Peyer's patch (tissue), 4 donors: ENCODE measurements at regions not wholly inside any gene's neighbourhood (a gene's known extent, or its start where the extent isn't known, plus 50 kb on each side); places are given as distances from the start of the nearest gene placed in this dataset.

Experiments
- CTCF ChIP-seq, 6 experiments: fragments of 450-650 bp in 4 of 6; fragments of 200-600 bp in 2 of 6; sonication (generic) in 1 of 6; IDR thresholded peaks; one replicate each; pipeline ENCODE4 v1.5.1; 2017 to 2019; ENCODE audit warnings: antibody characterized with exemption in 6 of 6, mild to moderate bottlenecking in 3 of 6, moderate library complexity in 1 of 6
- POLR2A ChIP-seq, 2 donors: fragments of 450-650 bp; IDR thresholded peaks; one replicate each; pipeline ENCODE4 v1.5.1; 2017; ENCODE audit warnings: antibody characterized with exemption in 2 of 2, mild to moderate bottlenecking in 2 of 2, moderate library complexity in 2 of 2

DNA sequence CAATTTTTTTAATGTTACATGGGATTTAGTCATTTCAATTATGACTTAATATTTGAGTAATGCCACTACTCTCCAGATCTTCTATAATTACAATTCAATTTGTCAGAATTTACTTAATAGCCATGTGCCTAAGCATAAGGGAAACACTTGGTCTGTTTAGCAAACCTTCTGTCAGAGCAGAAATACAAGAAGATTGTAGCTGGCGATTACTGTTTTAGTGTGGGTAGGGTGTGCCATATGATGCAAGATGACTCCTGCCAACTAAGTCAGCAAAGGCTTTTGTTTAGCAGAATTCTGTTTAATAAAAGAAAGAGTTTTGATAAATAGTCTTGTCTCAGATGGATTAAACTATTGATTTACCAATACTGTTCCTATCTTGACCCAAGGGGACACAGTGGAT lies 455.4 kb downstream of the RNF144B start:
- TF ChIP-seq CTCF (IDR thresholded peaks at IDR 0.05) (no peak), POLR2A (IDR thresholded peaks at IDR 0.05) (no peak)
